ENCODE measurements at regions not wholly inside any gene's neighbourhood (a gene's known extent, or its start where the extent isn't known, plus 50 kb on each side); places are given as distances from the start of the nearest gene placed in this dataset.

DNA sequence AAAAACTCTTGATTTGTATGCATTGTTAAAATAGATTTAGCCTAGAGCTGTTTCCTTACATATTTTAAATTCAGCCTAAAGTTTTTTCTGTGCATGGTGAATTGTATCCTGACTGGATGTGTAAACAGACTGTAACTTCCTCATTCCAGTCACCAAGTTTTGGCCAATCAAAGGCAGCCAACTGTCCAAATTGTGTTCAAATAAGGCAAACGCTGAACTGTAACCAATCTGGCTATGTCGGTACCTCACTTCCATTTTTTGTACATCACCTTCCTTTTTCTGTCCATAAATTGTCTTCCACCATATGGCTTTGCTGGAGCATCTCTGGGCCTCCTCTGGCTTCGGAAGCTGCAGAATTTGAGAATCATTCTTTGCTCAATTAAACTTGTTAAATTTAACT is 1921.9 kb upstream of the SEL1L start:
- DNase-seq (ENCODE audit: low read depth): no peak

DNA sequence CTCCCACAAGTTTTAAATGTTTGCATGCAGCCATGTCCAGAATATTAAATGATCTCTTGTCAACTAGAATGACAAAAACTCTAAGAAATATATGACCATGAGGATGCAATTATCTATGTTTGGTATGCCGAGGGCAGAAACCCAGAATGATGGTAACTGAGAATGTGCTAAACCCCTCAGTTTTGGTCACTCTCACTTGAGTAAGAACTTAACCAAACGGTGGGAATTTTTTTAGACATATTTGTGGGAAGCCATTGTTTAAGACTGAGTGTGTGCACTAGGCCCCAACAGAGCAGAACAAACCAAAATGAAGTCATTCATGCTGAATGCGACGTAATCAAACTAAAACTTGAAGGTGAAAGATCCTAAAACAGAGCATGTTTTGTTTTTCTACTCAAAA is 1927.9 kb upstream of the SEL1L start:
- no peak for DNase-seq (ENCODE audit: low read depth)

DNA sequence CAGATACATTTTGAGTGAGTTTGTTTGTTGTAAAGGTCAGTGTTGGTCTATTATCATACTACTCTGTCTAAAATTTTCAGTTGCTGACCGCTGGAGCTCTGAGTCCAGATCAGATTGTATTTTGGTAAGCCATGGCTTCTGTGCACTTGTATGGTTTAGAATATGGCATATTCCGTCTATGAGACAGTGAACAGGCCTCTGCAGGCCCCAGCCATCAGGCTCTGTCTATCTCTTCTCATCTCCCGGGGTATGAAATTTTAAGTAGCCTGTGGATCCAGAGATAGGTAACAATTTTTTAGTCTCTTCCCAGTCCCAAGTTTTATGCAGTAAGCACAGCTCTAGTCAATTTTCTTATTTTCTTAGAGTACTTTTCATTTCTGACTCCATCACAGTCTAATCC is 1929.1 kb upstream of the SEL1L start:
- DNase-seq (ENCODE audit: low read depth): no peak

DNA sequence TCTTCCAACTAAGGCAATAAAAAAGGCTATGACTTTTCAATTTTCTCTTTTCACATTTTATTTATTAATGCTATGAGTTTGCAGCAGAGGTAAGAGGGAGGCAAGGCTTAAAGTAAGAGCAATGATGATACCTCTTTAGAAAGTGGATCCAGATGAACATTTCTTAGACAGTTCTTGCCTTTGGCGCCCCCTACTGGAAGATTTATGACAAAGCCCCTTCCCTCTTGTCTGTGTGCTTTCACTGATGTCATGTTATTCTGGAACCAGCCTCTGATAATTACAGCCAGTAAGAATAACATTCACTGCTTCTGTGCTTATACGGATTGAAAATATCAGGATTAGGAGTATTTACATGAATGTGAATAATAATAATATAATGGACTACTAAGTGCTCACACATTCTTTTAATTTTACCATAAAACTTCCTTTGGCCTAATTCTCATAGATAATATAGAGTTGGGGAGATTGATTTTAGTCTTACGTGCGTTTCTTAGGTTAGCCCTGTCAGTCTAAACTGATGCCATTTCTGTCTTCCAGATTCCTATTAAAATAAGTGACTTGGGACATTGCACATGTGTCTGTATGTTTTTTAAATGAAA is 1929.9 kb upstream of the SEL1L start:
- no peak for DNase-seq (ENCODE audit: low read depth)

DNA sequence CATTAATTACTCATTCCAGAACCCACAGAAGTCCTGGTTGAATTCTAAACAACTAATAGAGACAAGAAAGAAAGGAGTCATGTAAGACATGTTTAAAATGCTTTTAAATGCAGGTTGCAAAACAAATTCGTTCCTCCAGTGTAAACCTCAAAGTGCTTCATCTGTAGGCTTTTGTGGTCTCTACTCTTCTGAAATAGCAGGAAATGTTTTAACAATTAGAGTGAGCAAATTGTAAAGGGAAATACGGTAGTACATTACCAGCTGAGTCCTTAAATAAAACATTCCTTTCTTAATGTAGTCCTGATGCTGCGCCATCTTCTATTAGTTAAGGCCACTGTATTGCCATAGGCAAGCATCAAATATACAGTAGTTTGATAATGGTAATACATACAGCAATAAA is 1934.2 kb upstream of the SEL1L start:
- no peak for DNase-seq (ENCODE audit: low read depth)

DNA sequence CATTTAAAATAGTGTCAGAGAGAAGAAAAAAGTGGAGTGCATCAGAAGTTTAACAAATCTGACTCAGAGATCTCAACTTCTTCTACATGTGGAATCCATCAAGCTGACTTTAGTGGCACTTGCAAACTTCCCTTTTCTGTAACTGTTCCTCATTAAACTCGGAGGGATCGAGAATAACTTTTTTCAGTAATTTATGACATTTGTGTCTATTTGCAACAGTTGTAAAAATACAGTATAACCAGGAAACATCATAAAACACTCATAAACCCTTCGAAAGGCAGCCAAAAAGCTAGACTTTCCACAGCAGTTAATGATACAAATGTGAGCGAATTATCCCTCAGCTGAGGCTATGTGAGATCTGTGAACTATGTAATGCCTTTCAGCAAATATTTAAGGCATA is 1936.8 kb upstream of the SEL1L start:
- no peak for DNase-seq (ENCODE audit: low read depth)

DNA sequence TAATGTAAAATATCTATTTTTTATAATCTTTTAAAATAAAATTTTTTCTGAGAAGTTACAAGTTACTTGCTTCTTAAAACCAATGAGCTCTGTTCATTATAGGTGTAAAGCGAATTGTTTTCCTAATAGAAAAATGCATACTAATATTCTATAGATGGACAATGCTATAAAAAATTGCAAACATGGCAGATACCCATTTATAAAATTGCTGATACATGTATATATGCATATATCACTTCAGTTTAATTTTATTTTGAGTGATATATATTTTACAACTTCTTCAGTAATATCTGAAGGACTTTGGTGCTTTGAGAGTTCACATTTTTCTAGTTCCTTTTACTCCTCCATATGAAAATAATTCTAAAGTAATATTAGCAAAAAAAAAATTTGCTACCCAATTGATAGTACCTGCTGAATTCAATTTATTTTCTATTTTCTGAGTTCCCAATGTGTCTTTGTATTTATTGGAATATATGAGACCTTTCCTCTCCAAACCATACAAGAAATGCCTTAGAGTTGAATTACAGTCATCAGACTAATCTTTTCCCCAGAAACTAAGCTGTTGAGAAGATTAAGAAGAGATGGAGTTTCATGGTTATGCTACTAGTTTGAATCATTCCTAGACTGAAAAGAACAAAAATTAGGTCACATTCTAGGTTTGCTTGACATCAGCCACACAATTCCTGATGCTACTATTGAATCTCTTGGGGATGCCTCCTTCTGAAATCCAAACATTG is 1937.5 kb upstream of the SEL1L start:
- DNase-seq (ENCODE audit: low read depth): no peak

DNA sequence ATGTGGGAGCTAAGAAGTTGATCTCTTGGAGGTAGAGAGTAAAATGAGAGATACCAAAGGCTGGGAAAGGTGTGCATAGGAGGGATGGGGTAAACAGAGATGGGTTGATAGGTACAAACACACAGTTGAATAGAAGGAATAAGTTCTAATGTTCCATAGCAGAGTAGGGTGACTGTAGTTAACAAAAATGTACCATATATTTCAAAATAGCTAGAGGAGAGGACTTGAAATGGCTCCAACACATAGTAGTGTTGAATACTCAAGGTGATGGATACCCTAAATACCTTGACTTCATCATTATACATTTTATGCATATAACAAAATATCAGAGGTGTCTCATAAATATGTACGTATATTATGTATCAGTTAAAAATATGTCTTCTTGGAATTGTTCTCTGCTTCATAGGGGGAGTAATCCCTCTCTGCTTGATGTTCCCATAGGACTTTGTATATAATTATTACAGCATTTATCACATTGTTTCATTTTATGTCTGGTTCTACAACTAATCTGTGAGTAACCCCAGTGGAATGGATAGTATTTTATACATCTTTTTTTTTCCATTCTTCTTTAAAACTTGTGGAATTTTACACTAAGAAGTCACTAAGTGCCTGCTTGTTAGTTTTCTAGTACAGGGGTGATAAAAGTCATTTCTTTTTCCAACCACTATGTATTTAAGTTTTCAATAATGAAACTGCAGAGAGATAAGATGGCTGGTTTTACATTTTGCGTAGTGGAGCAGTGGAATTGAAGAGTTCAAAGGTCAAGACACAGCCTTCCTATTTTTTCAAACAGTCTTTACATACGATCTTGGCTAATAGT is 1940.0 kb upstream of the SEL1L start:
- no peak for DNase-seq (ENCODE audit: low read depth)

DNA sequence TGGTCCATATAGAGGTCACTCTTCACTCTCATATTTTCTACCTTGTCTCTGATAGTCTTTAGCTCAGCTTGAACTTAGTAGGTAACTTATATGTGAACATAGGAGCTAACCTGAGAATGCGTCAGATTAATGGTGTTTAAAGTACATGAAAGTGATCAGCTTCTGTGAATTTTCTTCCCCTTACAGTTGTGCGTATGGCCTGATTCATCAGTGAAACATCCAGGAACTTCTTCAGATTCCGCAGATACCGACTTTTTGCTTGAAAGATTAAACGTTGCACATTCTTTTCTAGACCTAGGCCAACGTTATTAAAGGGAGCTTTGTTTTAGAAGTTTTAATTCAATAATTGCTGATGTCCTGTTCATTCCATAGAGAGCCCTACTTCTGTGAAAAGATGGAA is 1945.1 kb upstream of the SEL1L start:
- DNase-seq (ENCODE audit: low read depth): no peak

DNA sequence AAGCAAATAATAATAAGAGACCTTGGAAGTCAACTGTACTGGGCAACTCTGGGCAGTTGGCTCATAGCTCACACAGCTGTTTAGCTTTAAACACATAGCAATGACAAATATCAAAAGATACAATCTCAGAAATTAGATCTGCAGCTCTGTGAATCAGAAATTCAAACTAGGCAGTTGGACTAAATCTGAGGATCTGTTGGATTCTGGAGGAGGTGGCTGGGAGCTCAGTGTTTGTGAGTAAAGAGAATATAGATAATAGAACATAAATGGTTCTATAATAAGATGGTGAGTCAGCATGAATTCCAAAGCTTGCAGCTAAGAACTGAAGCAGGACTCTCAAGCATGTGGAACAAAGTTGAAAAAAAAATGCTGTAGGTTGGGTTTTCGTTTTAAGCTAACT is 1949.4 kb upstream of the SEL1L start:
- no peak for DNase-seq (ENCODE audit: low read depth)

DNA sequence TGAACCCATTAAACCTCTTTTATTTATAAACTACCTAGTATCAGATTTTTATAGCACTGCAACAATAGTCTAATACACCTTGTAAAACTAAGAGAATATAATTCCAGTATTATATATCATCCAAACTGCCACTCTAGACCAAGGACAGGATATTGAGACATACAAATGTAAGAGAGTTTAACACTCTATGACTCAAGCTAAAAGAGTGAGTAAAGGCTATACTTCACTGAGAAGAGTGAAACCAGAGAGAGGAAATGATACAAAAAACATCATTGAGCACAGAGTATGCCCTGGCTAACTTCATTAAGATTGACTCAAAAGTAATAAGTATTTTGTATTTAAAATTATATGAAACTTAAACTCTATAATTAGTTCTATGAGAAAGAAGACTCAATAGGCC is 1951.9 kb upstream of the SEL1L start:
- no peak for DNase-seq (ENCODE audit: low read depth)

DNA sequence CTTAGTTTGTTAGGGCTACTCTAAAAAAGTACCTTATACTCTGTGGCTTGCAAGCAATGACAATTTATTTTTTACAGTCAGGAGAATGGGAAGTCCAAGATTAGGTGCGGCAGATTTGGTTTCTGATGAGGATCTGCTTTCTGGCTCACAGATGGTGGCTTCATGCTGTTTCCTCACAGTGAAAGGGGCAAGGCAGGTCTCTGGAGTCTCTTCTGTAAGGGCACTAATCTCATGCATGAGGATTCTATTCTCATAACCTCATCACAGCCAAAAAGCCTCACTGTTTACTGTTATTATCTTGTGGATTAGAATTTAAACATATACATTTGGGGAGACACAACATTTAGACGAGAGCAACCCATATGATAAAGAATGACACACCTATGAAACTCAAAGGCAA is 1957.4 kb upstream of the SEL1L start:
- DNase-seq (ENCODE audit: low read depth): no peak

DNA sequence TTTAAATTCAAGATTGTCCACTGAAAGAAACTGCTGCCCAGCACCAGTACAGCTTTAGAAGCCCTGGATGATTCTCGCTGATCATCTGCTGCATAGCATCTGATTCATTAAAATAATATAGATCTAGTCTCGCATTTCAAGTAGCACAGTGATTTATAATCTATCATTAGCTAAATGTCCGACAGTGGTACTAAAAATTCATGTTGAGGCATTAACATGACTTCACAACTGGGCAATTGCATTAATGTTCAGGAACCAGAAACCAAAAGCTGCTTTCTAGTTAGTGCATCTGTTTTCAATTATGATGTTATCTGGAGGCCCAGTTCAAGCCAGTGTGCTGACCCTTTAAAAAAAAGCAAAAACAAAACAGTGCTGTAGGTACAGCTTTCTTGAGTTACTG is 1987.2 kb upstream of the SEL1L start:
- DNase-seq (ENCODE audit: low read depth): no peak

DNA sequence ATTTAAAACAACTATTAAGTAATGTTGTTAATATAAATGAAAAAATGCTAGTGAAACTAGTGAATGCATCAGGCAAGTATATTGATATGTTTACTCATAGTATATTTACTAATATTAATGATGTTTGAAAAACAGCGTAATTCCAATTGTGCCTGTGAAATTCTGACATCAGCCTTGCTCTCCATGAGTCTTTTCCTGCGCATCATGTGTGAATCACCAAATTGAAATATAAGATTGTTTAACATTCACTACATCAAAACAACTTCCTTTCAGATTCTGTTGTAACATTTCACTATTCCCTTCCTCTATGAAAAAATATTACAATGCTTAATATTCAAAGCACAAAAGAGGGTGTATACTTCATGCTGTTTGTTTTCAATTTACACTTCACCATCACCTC is 1995.9 kb upstream of the SEL1L start:
- DNase-seq (ENCODE audit: low read depth): no peak

DNA sequence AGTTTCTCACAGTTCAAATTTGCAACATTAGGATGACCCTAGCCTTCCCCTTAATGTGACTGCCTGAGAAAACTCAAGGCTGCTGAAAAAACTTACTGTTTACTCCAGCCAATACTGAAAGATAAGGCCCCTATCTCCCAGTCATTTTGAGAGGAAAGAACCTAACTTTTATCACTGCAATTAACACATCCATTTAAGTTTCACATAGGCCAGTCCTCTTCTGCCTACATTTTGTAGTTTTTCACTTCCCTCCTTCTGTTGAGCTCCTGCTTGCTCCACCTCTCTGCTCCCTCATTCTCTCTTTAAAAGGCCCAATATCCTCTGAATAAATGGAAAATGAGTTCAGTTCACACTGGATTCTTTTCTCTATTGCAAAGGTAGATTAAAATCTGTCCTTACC is 1996.2 kb upstream of the FLRT2 start:
- no peak for DNase-seq (ENCODE audit: low read depth)

DNA sequence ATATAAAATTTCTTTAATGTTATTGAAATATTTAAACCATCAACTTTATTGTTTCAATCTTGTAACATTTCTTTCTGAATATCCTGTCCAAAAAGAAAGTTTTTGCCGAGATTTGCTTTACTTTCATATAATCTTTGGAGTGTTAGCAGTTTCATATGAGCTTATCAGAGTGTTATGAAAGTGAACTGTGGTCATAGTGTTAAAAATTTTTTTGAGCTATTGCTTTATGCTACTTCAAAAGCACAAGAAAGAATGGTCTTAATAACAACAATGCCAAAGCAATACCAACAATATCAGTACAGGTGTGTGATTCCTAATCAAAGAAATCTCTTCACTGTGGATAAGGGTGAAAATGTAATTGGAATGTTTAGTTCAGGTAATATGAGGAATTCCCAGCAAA is 1994.9 kb upstream of the FLRT2 start:
- DNase-seq (ENCODE audit: low read depth): no peak

DNA sequence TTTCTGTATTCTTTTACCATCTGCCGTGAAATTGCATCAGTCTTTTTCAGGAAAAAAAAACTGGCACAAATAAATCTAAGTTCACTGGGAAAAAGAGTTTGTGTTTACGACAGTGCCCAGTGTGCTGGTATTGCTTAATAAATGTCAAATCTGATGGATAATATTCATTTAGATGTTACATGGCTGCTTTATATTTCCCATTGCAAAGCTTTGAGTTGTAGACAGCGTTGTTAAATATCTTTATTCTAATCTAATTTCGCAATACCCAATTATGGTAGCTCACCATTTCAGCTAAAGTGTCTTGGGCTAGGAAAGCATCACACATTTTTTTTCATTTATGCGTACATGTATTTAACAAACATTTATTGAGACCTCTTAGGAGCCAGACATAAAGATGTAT is 1994.5 kb upstream of the FLRT2 start:
- DNase-seq (ENCODE audit: low read depth): no peak

DNA sequence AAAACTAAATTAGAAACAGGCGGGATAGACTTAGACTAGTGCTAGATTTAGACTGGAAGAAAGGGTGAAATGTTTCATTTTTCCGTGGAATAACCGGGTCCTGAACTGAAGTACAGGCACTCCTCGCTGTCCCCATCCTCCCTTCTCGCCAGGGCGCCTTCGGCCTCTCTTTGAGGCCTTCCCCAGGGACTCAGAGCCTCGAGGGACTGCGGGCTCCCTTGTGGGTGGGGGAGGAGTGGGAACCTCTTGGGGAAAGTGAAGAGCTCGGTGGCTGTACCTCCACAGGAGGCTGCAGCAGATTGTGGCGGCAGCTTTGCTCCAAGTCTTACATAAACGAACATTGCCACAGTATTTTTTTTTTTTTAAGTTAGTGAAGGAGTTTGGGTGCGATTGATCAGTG is 1988.8 kb upstream of the FLRT2 start:
- DNase-seq (ENCODE audit: low read depth): no peak

DNA sequence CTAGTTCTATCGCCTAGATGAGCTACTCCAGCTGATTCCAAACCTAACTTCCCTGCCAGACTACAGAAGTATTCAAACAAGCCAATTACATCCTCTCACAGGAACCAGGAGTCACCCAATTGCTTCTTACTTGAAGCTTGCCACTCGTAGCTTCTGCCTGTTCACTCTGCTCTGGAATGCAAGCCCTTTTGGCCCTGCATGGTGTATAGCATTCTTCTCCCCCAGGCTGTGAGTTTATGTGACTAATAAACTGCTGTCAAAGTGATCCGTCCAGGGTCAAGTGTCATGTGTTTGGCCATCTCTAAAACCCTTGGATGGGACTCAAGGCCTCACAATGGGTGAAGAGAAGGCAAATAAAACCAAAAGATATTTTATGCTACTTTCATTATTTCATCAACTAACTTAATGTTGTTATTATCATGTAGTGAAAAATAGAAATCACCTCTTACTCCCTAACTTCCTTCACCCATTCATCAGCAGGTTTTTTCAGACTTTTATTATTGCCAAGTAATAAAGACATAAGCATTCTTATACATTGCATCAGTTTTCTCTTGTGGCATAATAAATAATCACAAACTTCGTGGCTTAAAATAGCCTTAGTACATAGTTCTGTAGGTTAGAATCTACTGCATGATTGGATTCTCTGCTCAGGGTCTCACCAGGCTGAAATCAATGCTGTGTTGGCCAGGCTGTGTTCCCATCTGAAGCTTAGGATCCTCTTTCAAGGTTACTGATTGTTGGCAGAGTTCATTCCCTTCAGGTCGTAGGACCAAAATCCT is 1981.7 kb upstream of the FLRT2 start:
- DNase-seq (ENCODE audit: low read depth): no peak

DNA sequence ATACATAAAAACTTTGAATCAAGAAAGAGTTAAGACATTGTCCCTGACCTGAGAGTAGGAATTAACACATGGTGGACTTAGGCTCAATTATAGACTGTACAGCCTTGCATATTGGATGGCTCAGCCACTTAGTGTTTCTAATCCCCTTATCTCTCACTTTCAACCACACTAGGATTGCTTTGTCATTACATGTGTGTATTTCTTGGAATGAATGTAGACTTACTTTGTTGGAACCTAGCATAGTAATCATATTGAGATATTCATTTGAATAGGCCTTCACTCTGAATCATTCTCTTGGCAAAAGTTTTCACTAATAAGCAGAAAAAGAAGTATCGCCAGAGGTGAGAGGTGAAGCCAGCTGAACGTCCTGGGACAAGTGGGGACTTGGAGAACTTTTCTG is 1973.9 kb upstream of the FLRT2 start:
- no peak for DNase-seq (ENCODE audit: low read depth)

DNA sequence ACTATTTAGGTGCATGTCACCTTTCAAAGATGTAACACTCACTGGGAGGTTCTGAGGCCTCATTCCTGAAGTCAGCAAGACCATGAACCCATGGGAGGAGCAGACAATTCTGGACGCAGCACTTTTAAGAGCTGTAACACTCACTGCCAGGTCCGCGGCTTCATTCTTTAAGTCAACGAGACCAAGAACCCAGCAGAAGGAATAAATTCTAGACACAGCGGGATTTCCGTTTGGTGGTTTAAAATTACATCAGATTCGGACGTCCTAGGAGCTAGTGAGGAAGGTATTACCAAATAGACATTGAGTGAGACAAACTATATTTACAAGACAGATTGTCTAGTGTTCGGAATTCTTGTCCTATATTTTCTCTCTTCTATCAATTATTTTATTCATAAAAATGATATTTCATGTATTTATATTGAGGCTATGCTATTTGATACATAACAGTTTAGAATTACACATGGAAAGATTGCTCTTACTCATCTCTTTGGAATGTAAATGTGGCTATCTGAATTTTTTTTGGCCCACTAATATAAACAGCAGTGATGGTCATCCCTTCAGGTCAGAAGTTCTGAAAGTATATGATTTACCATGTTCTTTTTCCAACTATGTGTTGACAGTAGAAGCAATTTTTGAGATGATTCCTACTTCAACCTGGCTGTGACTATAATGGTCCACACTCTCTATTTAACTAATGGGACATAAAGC is 1973.0 kb upstream of the FLRT2 start:
- no peak for DNase-seq (ENCODE audit: low read depth)

DNA sequence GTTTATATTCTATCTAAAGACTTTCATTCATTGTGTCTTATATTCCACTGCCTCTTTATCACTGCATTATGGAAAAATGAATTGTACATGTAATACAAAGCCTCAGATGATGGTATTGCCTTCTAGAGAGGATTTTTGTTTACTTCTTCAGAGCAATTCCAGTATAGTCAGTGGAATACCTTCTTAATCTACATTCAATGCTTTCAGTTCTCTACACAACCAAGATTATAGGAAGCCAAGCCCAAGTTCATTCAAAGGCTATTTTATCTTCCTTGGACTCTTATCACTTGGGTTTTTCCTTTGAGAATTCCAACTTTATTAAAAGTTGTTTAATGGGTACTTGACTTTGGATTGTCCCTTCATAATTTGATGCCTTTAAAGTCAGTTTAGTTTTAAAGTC is 1971.0 kb upstream of the FLRT2 start:
- no peak for DNase-seq (ENCODE audit: low read depth)

Measured in T follicular helper cell (primary cell).